GM13977 (cell line): ENCODE measurements at regions not wholly inside any gene's neighbourhood (a gene's known extent, or its start where the extent isn't known, plus 50 kb on each side); places are given as distances from the start of the nearest gene placed in this dataset.

Experiments
- DNase-seq: peaks from one replicate; pipeline ENCODE4 v3.0.0; 2012; ENCODE audit warnings: low spot score
- CTCF ChIP-seq: IDR thresholded peaks from 2 replicates; pipeline ENCODE4 v1.5.1; 2012; ENCODE audit warnings: mild to moderate bottlenecking, control low read depth; ENCODE audit not compliant: insufficient read depth; ENCODE audit errors: extremely low read depth, missing control alignments
- in situ Hi-C: fragments of 300-500 bp; cut with MboI; formaldehyde crosslinking; loops from one replicate; pipeline ENCODE4 v1.12.0; 2022; ENCODE audit warnings: low sequenced_read_pairs, low pct_unique_long_range_greater_than_20kb, mixed read lengths, inconsistent platforms; ENCODE audit not compliant: unreplicated experiment

- DNase-seq = no peak
- in situ Hi-C loops = no loop called here
- TF ChIP-seq CTCF = no peak
Measured at GRCh38 chr12:75706786-75707605, 195.6 kb upstream of the KRR1 start.

DNA sequence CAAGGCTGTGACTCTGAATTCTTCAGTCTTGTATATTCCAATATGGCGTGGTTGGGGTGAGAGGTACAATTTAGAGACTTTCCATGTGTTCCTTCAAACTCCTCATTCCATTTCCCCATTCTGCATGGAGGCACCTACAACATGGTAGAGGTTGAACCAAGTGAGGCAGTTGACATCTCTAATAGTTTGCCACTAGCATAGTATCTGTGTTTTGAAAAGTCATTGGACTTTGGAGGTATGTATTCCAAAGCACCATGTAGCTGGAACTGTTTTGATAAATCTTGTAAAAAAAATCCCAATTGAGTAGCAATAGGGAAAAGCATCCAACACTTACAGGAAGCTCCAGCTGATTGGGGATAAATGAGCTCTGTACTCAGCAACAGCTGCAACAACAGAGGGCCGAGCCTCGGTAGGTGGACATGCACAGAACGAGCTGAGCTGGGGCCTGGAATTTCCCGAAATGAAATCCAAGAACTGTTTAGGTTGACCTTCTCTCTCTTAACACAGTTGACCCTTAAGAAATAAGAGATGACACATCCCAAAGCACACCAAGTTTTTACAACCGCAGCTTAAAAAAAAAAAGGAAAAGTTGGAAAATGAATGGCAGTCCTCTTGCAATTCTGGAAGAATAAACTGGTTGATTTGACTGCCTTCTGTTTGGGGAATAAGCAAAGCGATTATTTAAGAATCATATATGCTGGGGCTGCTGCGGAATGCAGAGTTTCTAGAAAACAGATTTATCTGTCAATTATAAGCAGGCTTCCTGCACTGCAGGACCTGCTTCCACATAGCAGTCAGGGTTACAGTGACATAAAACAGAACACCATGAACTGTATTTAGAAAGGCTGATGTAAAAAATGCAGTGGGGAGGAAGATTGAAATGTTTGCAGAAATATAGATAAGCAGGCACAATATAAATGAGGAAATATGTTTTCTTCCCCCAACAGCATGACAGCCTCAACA lies 194.6 kb upstream of the KRR1 start:
- in situ Hi-C loops = no loop called here
- no peak for DNase-seq
- no peak for TF ChIP-seq CTCF

GRCh38 chr12:75704664-75705063 lies 193.3 kb upstream of the KRR1 start:
- no peak for DNase-seq
- in situ Hi-C loops = no loop called here
- no peak for TF ChIP-seq CTCF

GRCh38 chr12:75704208-75704607 lies 192.8 kb upstream of the KRR1 start:
- DNase-seq = no peak
- TF ChIP-seq CTCF = no peak
- in situ Hi-C loops = no loop called here

GRCh38 chr12:75703131-75703530 lies 191.7 kb upstream of the KRR1 start:
- no peak for TF ChIP-seq CTCF
- in situ Hi-C loops = no loop called here
- DNase-seq = no peak

GRCh38 chr12:75702477-75703093 lies 191.2 kb upstream of the KRR1 start:
- in situ Hi-C loops = no loop called here
- no peak for TF ChIP-seq CTCF
- no peak for DNase-seq
